HCT116 (cell line): ENCODE measurements at regions not wholly inside any gene's neighbourhood (a gene's known extent, or its start where the extent isn't known, plus 50 kb on each side); places are given as distances from the start of the nearest gene placed in this dataset.

Experiments used
- ATAC-seq: fragments of 200-7000 bp; cut with Tn5 transposase; 2 replicates; pipeline ENCODE4 v1.9.1; 2020; ENCODE audit warnings: mild to moderate bottlenecking, moderate library complexity
- BruUV-seq: library from RNA; stranded (reverse); fragments of 400-500 nt; replicated peaks from 2 replicates; lab custom pipeline; 2021; lab: Mats Ljungman, UMichigan
- CTCF ChIA-PET: fragments of 300-600 bp; sonication (Branson Sonifier 250); formaldehyde crosslinking; loops from one replicate; lab custom pipeline; 2021; ENCODE audit warnings: antibody characterized with exemption; lab: Charles Lee
- POLR2A ChIA-PET: fragments of 300-600, 350-600 bp; sonication (Branson Sonifier 250); formaldehyde crosslinking; loops from one replicate; lab custom pipeline; 2021; ENCODE audit warnings: antibody characterized with exemption; lab: Charles Lee
- RAD21 ChIA-PET, 2 experiments: fragments of 300-600 bp; sonication (Branson Sonifier 250); formaldehyde crosslinking; loops; one replicate each; lab custom pipeline; 2023; ENCODE audit warnings: low total read pairs in 2 of 2; ENCODE audit not compliant: uncharacterized antibody in 2 of 2, unreplicated experiment in 2 of 2, low non-redundant PET in 1 of 2; lab: Charles Lee
- DNase-seq: peaks from one replicate; pipeline ENCODE4 v3.0.0-alpha.2; 2010; ENCODE audit warnings: low read depth, low spot score
- H2AFZ ChIP-seq: fragments of 200-600 bp; shearing (Covaris generic), sonication (generic); 2 replicates; pipeline ENCODE4 v1.6.1; 2017; ENCODE audit warnings: low read depth, mixed run types, mixed read lengths, antibody characterized with exemption, low read length; ENCODE audit not compliant: poor library complexity, severe bottlenecking
- H3K27ac ChIP-seq: 2 replicates; pipeline ENCODE4 v1.5.1; 2012; ENCODE audit warnings: low read depth, low read length
- H3K27me3 ChIP-seq: fragments of 200-600 bp; sonication (generic); 2 replicates; pipeline ENCODE4 v1.6.1; 2016; ENCODE audit warnings: mixed run types, low read length, mixed read lengths; ENCODE audit not compliant: insufficient read depth
- H3K36me3 ChIP-seq, 2 experiments: fragments of 200-500 bp in 1 of 2; fragments of 200-600 bp in 1 of 2; sonication (Bioruptor generic) in 1 of 2; sonication (generic) in 1 of 2; 2 replicates each; pipeline versions ENCODE4 v1.5.1 to v1.6.1; 2014 to 2016; ENCODE audit warnings: low read length in 2 of 2, inconsistent platforms in 1 of 2, mixed read lengths in 1 of 2, mixed run types in 1 of 2; ENCODE audit not compliant: insufficient read depth in 2 of 2, control insufficient read depth in 1 of 2
- H3K4me1 ChIP-seq, 2 experiments: fragments of 200-600 bp in 1 of 2; sonication (generic) in 1 of 2; 2 replicates each; pipeline versions ENCODE4 v1.5.1 to v1.6.1; 2012 to 2017; ENCODE audit warnings: low read length in 2 of 2, inconsistent platforms in 1 of 2, mild to moderate bottlenecking in 1 of 2, mixed read lengths in 1 of 2, mixed run types in 1 of 2, moderate library complexity in 1 of 2; ENCODE audit not compliant: insufficient read depth in 2 of 2, control insufficient read depth in 1 of 2
- H3K4me2 ChIP-seq: fragments of 200-600 bp; sonication (generic); 2 replicates; pipeline ENCODE4 v1.6.1; 2017; ENCODE audit warnings: mixed run types, low read length, mixed read lengths
- H3K4me3 ChIP-seq, 2 experiments: fragments of 200-600 bp in 1 of 2; sonication (generic) in 1 of 2; replicated peaks in 1 of 2; 2 replicates each; pipeline ENCODE4 v1.5.1; 2011 to 2016; ENCODE audit warnings: low read length in 2 of 2, control low read depth in 1 of 2, low read depth in 1 of 2, mild to moderate bottlenecking in 1 of 2, mixed read lengths in 1 of 2, mixed run types in 1 of 2
- H3K79me2 ChIP-seq: fragments of 200-600 bp; sonication (generic); 2 replicates; pipeline ENCODE4 v1.6.1; 2017; ENCODE audit warnings: mild to moderate bottlenecking, mixed run types, low read length, moderate library complexity, mixed read lengths; ENCODE audit not compliant: insufficient read depth
- H3K9ac ChIP-seq: fragments of 200-600 bp; sonication (generic); 2 replicates; pipeline ENCODE4 v1.6.1; 2016; ENCODE audit warnings: low read length, mixed read lengths
- H3K9me2 ChIP-seq: fragments of 200-600 bp; sonication (generic), shearing (Covaris generic); 2 replicates; pipeline ENCODE4 v1.6.1; 2017; ENCODE audit warnings: mixed run types, mild to moderate bottlenecking, moderate library complexity; ENCODE audit not compliant: insufficient read depth
- H3K9me3 ChIP-seq, 2 experiments: fragments of 200-500 bp in 1 of 2; fragments of 200-600 bp in 1 of 2; sonication (Bioruptor generic) in 1 of 2; sonication (generic) in 1 of 2; 2 replicates each; pipeline ENCODE4 v1.6.1; 2014 to 2017; ENCODE audit warnings: low read length in 2 of 2, mixed read lengths in 2 of 2, inconsistent platforms in 1 of 2, low read depth in 1 of 2, mild to moderate bottlenecking in 1 of 2, mixed run types in 1 of 2, moderate library complexity in 1 of 2; ENCODE audit not compliant: control insufficient read depth in 1 of 2, insufficient read depth in 1 of 2
- H4K20me1 ChIP-seq: fragments of 200-600 bp; sonication (generic), shearing (Covaris generic); 2 replicates; pipeline ENCODE4 v1.6.1; 2017; ENCODE audit warnings: mixed run types, mild to moderate bottlenecking, moderate library complexity; ENCODE audit not compliant: insufficient read depth
- ATF3 ChIP-seq: IDR thresholded peaks from 2 replicates; pipeline ENCODE4 v1.6.1; 2012
- CBX3 ChIP-seq: IDR thresholded peaks from 2 replicates; pipeline ENCODE4 v1.6.1; 2012; ENCODE audit warnings: low read depth
- CTCF ChIP-seq, 3 experiments: fragments of 200-600 bp in 1 of 3; sonication (generic) in 1 of 3; IDR thresholded peaks in 2 of 3; conservative IDR thresholded peaks in 1 of 3; 2 replicates each; pipeline ENCODE4 v1.5.1; 2012 to 2017; ENCODE audit warnings: low read depth in 2 of 3, low read length in 2 of 3, antibody characterized with exemption in 1 of 3, borderline replicate concordance in 1 of 3, control low read depth in 1 of 3, mild to moderate bottlenecking in 1 of 3, mixed read lengths in 1 of 3, mixed run types in 1 of 3, moderate library complexity in 1 of 3; ENCODE audit not compliant: insufficient read depth in 1 of 3
- EGR1 ChIP-seq: IDR thresholded peaks from 2 replicates; pipeline ENCODE4 v1.6.1; 2012; ENCODE audit warnings: low read depth
- ELF1 ChIP-seq: IDR thresholded peaks from 2 replicates; pipeline ENCODE4 v1.6.1; 2012; ENCODE audit warnings: low read depth, borderline replicate concordance
- EZH2phosphoT487 ChIP-seq: fragments of 200-600 bp; IDR thresholded peaks from 2 replicates; pipeline ENCODE4 v1.6.1; 2018; ENCODE audit warnings: antibody characterized with exemption, borderline replicate concordance
- JUND ChIP-seq: IDR thresholded peaks from 2 replicates; pipeline ENCODE4 v1.6.1; 2012
- POLR2A ChIP-seq: IDR thresholded peaks from 2 replicates; pipeline ENCODE4 v1.7.0; 2011; ENCODE audit warnings: borderline replicate concordance; ENCODE audit not compliant: insufficient read depth, insufficient read length; ENCODE audit errors: extremely low read depth
- POLR2AphosphoS5 ChIP-seq: IDR thresholded peaks from 2 replicates; pipeline ENCODE4 v1.6.1; 2011; ENCODE audit warnings: mild to moderate bottlenecking, low read depth, low read length, moderate library complexity
- RAD21 ChIP-seq: IDR thresholded peaks from 2 replicates; pipeline ENCODE4 v1.6.1; 2012; ENCODE audit warnings: low read depth, mild to moderate bottlenecking
- SRF ChIP-seq: IDR thresholded peaks from 2 replicates; pipeline ENCODE4 v1.6.1; 2012; ENCODE audit warnings: low read depth
- TCF7L2 ChIP-seq: IDR thresholded peaks from 2 replicates; pipeline ENCODE4 v1.7.0; 2011; ENCODE audit warnings: borderline replicate concordance, inconsistent platforms; ENCODE audit not compliant: insufficient read depth, insufficient read length; ENCODE audit errors: extremely low read depth
- YY1 ChIP-seq: IDR thresholded peaks from 2 replicates; pipeline ENCODE4 v1.6.1; 2011; ENCODE audit warnings: low read length, low read depth, moderate library complexity, mild to moderate bottlenecking; ENCODE audit not compliant: insufficient replicate concordance; ENCODE audit errors: extremely low read depth
- ZBTB33 ChIP-seq: IDR thresholded peaks from 2 replicates; pipeline ENCODE4 v1.6.1; 2011; ENCODE audit warnings: mild to moderate bottlenecking, low read length, moderate library complexity; ENCODE audit not compliant: insufficient replicate concordance; ENCODE audit errors: extremely low read depth
- ZFX ChIP-seq: fragments of 450-650 bp; IDR thresholded peaks from 2 replicates; pipeline ENCODE4 v1.6.1; 2017
- intact Hi-C: fragments of 100-400 bp; cut with micrococcal nuclease; formaldehyde crosslinking; loops from 2 replicates; pipeline ENCODE4 v1.10.0; 2022

GRCh38 chr14:56884617-56885016, 74.3 kb upstream of the OTX2 start:
- no peaks in the 10 kb centered on the region for H3K79me2 ChIP-seq
- CTCF ChIA-PET: interaction anchor here (1.8 kb wide), 1 partner anchor 10 kb away, joined by 8 read pairs; no protein-coding TSS in a partner anchor
- intact Hi-C loops: no loop called here
- H3K27me3 ChIP-seq: peaks cover 64% of the 10 kb centered on the region
- DNase-seq (no peak), ATAC-seq (no peak)
- no peaks in the 10 kb centered on the region for H3K9me3 ChIP-seq
- no peak for TF ChIP-seq ZBTB33
- H3K27ac ChIP-seq: no peak overlapping the region
- no peak overlapping the region for H3K4me3 ChIP-seq
- no peak overlapping the region for H3K4me2 ChIP-seq
- H4K20me1 ChIP-seq: no peaks in the 10 kb centered on the region
- H3K4me1 ChIP-seq: no peaks in the 10 kb centered on the region
- no peaks in the 10 kb centered on the region for H3K36me3 ChIP-seq
- RAD21 ChIA-PET: no interaction called here
- POLR2A ChIA-PET: no interaction called here
- no peaks in the 10 kb centered on the region for H3K9me2 ChIP-seq
- no peak overlapping the region for H3K9ac ChIP-seq
- no peak overlapping the region for H2AFZ ChIP-seq
- BruUV-seq: no TSS peak

GRCh38 chr14:56881181-56881580, 70.9 kb upstream of the OTX2 start:
- no TSS peak for BruUV-seq
- Histone ChIP-seq H3K27me3 (peaks cover 30% of the 10 kb centered on the region), H2AFZ (no peak overlapping the region), H3K4me1 (no peaks in the 10 kb centered on the region), H3K4me2 (no peak overlapping the region), H3K27ac (no peak overlapping the region), H3K36me3 (no peaks in the 10 kb centered on the region), H4K20me1 (no peaks in the 10 kb centered on the region), H3K9me3 (no peaks in the 10 kb centered on the region), H3K9ac (no peak overlapping the region), H3K79me2 (no peaks in the 10 kb centered on the region), H3K9me2 (no peaks in the 10 kb centered on the region), H3K4me3 (no peak overlapping the region)
- no peak for DNase-seq
- ATAC-seq: no peak
- ChIA-PET RAD21 (no interaction called here), POLR2A (no interaction called here), CTCF (no interaction called here)
- intact Hi-C loops: no loop called here
- TF ChIP-seq SRF (no peak), ATF3 (no peak), TCF7L2 (no peak), RAD21 (no peak), CBX3 (no peak), ZFX (no peak), ELF1 (no peak), YY1 (no peak), JUND (no peak), CTCF (IDR thresholded peaks at IDR 0.05 in 2 of 3, conservative IDR thresholded peaks at IDR 0.05 in 1 of 3; ENCODE audit: borderline replicate concordance in 1 of 3, insufficient read depth in 1 of 3, low read depth in 2 of 3, low read length in 2 of 3) (no peak), POLR2AphosphoS5 (no peak), EGR1 (no peak), EZH2phosphoT487 (no peak), POLR2A (no peak), ZBTB33 (no peak)
